ENCODE measurements at regions not wholly inside any gene's neighbourhood (a gene's known extent, or its start where the extent isn't known, plus 50 kb on each side); places are given as distances from the start of the nearest gene placed in this dataset.
"Not testable (repeated sequence)": the region's sequence is repeated elsewhere in the genome, so short reads cannot be mapped to it uniquely, and the experiment has no call there.

DNA sequence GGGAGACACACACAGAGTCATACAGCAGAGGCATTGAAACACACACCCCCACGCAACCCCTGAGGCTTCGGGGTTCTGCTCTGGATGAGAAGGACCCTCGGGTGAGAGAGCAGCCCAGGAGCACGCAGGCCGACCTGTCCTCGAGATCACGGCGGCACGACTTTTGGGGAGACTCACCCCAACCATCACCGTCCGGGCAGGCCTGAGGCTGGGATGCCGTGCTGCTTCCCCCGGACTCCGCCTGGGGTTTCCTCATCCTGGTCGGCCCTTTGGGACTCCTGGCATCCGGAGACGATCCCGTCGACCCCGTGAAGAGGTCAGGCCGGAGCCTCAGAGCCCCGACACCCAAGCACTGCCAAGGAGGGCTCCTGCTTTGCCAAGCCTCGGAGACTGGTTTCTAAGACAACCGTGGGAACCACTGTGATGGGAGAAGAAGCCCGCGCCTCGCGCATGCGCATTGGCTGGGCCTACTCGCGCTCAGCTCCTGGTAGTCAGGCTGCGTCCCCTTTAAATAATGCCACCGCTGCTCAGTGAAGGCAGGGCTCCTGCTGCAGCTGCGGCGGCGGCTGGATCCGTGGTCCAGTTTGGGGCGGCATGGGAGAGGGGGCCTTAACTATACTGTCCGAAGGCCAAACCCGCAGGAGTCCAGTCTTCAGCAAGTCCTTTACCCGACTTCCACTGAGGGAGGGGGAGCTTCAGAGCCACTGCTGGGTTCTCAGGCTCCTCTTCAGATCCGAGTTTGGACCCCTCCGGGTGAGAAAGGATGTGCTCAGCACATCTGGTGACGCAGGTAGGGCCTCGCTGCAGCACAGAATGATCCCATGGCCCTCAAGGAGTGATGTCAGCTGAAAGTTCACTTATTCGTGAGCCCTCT lies 171.4 kb upstream of the ZNF337 start:
- DNase-seq (ENCODE audit: low read depth) = no peak
- peak overlapping the region; percentile 36 for H3K4me3 ChIP-seq (ENCODE audit: low read depth, low read length)
- TF ChIP-seq, protein P1, sequence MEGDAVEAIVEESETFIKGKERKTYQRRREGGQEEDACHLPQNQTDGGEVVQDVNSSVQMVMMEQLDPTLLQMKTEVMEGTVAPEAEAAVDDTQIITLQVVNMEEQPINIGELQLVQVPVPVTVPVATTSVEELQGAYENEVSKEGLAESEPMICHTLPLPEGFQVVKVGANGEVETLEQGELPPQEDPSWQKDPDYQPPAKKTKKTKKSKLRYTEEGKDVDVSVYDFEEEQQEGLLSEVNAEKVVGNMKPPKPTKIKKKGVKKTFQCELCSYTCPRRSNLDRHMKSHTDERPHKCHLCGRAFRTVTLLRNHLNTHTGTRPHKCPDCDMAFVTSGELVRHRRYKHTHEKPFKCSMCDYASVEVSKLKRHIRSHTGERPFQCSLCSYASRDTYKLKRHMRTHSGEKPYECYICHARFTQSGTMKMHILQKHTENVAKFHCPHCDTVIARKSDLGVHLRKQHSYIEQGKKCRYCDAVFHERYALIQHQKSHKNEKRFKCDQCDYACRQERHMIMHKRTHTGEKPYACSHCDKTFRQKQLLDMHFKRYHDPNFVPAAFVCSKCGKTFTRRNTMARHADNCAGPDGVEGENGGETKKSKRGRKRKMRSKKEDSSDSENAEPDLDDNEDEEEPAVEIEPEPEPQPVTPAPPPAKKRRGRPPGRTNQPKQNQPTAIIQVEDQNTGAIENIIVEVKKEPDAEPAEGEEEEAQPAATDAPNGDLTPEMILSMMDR (IDR thresholded peaks at IDR 0.05; ENCODE audit: low read depth, low read length, missing control alignments) = no peak

DNA sequence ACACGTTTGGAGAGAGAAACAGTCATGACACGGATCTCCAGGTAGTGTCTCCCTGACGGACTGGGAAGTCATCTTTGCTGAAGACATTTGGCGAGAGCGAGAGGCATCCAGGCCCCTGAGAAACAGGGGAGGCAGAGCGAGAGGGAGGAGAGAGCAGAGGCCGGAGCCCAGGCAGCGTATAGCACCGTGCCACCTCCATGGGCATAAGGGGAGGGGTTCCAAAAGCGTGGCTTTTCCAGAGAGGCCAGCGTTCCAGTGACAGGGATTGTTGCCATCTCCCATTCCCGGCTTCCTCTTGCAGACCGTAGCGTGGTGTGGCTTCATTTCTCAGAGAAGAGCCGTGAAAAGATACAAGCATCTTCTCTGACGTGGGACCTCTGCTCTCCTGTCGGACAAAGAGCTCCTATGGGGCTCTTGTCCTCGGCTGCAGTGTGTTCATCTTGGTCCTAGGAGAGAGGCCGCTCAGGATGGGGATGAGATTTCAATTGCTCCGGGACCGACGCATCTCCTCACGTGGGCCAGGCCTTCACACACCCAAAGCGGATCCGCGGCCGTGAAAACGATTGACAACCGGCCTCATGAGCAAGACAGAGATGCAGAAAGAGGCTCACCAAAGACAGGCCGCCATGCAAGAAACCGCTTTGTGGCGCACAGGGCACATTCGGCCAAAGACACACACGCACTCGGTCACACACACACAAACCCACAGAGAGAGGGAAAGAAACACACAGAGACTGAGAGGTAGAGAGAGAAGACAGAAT lies 170.5 kb upstream of the ZNF337 start:
- not testable (repeated sequence) for H3K4me3 ChIP-seq (ENCODE audit: low read depth, low read length); DNase-seq (ENCODE audit: low read depth)

DNA sequence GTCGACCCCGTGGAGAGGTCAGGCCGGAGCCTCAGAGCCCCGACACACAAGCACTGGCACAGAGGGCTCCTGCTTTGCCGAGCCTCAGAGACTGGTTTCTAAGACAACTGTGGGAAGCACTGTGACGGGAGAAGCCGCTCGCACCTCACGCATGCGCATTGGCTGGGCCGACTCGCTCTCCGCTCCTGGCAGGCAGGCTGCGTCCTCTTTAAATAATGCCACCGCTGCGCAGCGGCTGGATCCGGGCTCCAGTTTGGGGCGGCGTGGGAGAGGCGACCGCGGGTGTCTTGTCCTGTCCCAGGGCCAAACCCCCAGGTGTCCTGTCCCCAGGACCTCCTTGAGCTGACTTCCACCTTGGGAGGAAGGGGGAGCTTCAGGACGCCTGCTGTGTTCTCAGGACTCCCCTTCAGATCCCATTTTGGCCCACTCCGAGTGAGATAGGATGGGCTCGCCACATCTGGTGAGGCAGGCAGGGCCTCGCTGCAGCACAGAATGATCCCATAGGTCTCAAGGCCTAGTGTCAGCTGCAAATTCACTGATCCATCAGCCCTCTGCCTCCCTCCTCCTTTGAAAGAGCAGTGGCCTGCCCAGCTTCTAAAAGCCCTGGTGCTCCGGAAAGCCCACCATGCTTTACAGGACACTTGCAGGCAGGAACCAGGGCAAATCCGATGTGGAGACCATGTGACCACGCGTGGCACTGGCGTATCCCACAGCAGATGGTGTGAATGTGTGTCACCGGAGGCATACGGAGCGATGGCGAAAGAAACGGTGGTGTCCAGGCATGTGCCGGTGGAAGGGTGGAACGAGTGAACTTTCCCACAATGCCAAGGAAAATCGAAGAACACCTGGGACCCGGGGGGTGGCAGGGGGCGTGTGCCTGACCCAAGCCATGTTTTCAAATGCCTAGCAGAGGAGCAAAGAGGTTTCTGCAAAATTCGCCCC lies 169.3 kb upstream of the ZNF337 start:
- DNase-seq (ENCODE audit: low read depth) = no peak

DNA sequence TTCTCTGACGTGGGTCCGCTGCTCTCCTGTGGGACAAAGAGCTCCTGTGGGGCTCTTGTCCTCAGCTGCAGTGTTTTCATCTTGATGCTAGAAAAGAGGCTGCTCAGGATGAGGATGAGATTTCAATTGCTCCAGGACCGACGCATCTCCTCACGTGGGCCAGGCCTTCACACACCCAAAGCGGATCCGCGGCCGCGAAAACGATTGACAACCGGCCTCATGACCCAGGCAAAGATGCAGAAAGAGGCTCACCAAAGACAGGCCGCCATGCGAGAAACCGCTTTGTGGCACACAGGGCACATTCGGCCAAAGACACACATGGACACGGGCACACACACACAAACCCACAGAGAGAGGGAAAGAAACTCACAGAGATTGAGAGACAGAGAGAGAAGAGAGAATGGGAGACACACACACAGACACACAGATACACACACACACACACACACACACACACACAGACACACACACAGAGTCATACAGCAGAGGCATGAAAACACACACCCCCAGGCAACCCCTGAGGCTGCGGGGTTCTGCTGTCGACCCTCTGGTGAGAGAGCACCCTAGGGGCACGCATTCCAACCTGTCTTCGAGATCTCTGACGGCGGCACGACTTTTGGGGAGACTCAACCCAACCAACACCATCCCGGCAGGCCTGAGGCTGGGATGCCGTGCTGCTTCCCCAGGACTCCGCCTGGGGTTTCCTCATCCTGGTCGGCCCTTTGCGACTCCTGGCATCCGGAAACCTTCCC lies 168.5 kb upstream of the ZNF337 start:
- not testable (repeated sequence) for H3K4me3 ChIP-seq (ENCODE audit: low read depth, low read length); DNase-seq (ENCODE audit: low read depth)

More for the DNA sequence above, 169.3 kb upstream of the ZNF337 start:
- TF ChIP-seq, protein P1 (IDR thresholded peaks at IDR 0.05; ENCODE audit: low read depth, low read length, missing control alignments) = no peak
- H3K4me3 ChIP-seq (ENCODE audit: low read depth, low read length) = no peak overlapping the region; the same call in 1 of the 2 replicates

DNA sequence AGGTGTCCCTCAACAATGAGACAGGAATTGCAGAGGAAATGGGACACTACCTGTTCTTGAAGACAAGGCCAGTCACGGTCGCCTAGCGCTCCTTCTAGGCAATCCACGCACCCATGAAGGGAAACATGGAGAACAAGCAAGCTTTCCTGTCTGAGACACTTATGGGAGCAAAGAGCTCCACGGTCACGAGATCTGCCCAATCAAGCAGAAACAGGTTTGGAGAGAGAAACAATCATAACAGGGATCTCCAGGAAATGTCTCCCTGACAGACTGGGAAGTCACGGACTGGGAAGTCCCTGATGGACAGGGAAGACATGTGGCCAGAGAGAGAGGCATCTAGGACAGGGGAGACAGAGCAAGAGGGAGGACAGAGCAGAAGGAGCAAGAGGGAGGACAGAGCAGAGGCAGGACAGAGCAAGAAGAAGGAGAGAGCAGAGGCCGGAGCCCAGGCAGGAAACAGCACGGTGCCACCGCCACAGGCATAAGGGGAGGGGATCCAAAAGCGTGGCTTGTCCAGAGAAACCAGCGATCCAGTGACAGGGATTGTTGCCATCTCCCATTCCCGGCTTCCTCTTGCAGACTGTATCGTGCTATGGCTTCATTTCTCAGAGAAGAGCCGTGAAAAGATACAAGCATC lies 167.8 kb upstream of the ZNF337 start:
- DNase-seq (ENCODE audit: low read depth) = no peak
- TF ChIP-seq, protein P1 (IDR thresholded peaks at IDR 0.05; ENCODE audit: low read depth, low read length, missing control alignments) = no peak
- H3K4me3 ChIP-seq (ENCODE audit: low read depth, low read length) = no peak overlapping the region

DNA sequence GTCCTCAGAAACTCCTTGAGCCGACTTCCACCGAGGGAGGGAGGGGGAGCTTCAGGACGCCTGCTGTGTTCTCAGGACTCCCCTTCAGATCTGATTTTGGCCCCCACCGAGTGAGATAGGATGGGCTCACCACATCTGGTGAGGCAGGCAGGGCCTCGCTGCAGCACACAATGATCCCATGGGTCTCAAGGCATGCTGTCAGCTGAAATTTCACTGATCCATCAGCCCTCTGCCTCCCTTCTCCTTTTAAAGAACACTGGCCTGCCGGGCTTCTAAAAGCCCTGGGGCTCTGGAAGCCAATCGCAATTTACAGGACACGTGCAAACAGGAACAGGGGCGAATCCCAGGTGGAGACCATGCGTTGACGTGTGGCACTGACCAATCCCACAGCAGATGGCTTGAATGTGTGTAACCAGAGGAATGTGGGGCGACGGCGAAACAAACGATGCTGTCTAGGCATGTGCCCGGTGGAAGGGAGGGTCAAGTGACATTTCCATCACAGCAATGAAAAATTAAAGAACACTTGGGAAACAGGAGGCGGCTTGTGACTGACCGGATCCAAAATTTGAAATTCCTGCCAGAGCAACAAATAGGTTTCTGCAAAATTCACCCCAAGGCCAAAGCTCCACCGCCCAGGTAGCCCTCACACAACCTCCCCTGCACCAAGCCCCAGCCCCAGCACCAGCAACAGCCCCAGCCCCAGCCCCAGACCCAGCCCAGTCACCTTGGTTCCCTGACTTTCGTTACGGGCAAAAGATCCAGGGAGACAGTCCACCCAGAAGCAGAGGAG lies 167.1 kb upstream of the ZNF337 start:
- TF ChIP-seq, protein P1 (IDR thresholded peaks at IDR 0.05; ENCODE audit: low read depth, low read length, missing control alignments) = no peak
- no peak for DNase-seq (ENCODE audit: low read depth)
- peak overlapping the region; percentile 47 for H3K4me3 ChIP-seq (ENCODE audit: low read depth, low read length)

DNA sequence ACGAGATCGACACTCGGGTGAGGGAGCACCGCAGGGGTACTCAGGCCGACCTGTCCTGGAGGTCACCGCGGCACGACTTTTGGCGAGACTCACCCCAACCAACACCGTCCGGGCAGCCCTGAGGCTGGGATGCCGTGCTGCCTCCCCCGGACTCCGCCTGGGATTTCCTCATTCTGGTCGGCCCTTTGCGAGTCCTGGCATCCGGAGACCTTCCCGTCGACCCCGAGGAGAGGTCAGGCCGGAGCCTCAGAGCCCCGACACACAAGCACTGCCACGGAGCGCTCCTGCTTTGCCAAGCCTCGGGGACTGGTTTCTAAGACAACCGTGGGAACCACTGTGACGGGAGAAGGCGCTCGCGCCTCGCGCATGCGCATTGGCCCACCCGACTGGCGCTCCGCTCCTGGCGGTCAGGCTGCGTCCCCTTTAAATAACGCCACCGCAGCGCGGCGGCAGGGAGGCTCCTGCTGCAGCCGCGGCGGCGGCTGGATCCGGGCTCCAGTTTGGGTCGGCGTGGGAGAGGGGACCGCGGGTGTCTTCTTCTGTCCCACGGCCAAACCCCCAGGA lies 166.4 kb upstream of the ZNF337 start:
- H3K4me3 ChIP-seq (ENCODE audit: low read depth, low read length) = peak overlapping the region; percentile 47
- DNase-seq (ENCODE audit: low read depth) = peak; percentile 46
